Mesodermal cell (in vitro differentiated cells): ENCODE measurements at regions not wholly inside any gene's neighbourhood (a gene's known extent, or its start where the extent isn't known, plus 50 kb on each side); places are given as distances from the start of the nearest gene placed in this dataset.
"Not testable (repeated sequence)": the region's sequence is repeated elsewhere in the genome, so short reads cannot be mapped to it uniquely, and the experiment has no call there.

Experiments used
- H3K27ac ChIP-seq: 2 replicates; pipeline ENCODE4 v1.7.0; 2013; ENCODE audit warnings: mild to moderate bottlenecking, low read depth, low read length, moderate library complexity; ENCODE audit not compliant: severe bottlenecking
- H3K36me3 ChIP-seq: 2 replicates; pipeline ENCODE4 v1.7.1; 2013; ENCODE audit warnings: mild to moderate bottlenecking, low read length, moderate library complexity; ENCODE audit not compliant: control insufficient read depth, insufficient read depth
- H3K4me1 ChIP-seq: one replicate; pipeline ENCODE4 v1.7.1; 2013; ENCODE audit warnings: mild to moderate bottlenecking, low read length; ENCODE audit not compliant: insufficient read depth, control insufficient read depth, poor library complexity, severe bottlenecking
- H3K4me3 ChIP-seq: 2 replicates; pipeline ENCODE4 v1.7.0; 2013; ENCODE audit warnings: low read length, control low read depth, mild to moderate bottlenecking; ENCODE audit not compliant: insufficient read depth, poor library complexity, severe bottlenecking; ENCODE audit errors: extremely low read depth
- H3K9me3 ChIP-seq: 2 replicates; pipeline ENCODE4 v1.7.1; 2013; ENCODE audit warnings: mild to moderate bottlenecking, low read length, moderate library complexity; ENCODE audit not compliant: control insufficient read depth
- WGBS, 2 experiments: methylation state at CpG; one replicate each; pipeline ENCODE4 v1.1.5; 2013; ENCODE audit warnings: missing lambda C conversion rate in 2 of 2; ENCODE audit not compliant: insufficient coverage in 2 of 2; 5-methylcytosine and 5-hydroxymethylcytosine counted together

DNA sequence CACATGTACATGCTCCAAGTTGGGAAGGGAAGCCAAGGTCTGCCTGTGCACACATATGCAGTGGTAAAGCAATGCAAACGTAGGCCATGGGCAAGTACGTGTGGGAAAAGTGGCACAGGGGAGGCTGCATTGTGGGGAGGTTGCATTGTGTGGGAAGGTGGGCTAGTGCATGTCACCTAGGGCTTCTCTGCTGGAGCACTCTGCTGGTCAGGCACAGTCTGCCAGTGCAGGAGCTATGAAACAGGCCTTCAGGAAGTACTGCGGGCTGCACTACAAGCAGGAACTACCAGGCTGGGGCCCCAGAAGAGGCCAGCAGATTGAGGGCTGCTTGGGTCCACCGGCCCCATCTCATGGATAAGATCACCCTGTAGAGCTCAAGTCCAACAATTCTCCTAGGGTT, 1694.6 kb upstream of the CDH6 start:
- Histone ChIP-seq H3K9me3 (no peaks in the 10 kb centered on the region), H3K4me3 (no peak overlapping the region), H3K27ac (no peak overlapping the region), H3K4me1 (no peaks in the 10 kb centered on the region), H3K36me3 (no peaks in the 10 kb centered on the region)
- WGBS, 2 experiments = 95 to 100% methylated on average over 3 of the region's 4 CpGs

DNA sequence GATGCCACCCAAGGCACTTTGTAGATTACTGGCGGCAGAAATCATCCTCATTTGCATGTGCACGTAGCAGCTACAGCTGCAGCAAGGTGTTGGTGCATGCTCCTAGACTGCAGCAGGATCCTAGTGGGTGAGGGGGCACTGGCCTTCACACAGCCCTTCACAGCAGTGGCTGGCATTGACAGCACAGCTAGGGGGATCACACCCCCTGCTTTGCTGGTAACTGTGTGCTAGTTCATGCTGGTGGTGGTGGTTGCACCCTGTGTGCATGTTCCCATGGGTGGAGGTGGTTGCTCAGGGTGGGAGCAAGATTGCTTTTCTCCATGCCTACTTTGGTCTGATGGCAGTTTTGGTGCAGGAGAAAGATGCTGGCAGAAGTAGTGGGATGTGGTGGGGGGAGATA, 1695.1 kb upstream of the CDH6 start:
- no peak overlapping the region for H3K4me3 ChIP-seq
- WGBS, 2 experiments = 93 to 94% methylated on average over 2 of the region's 2 CpGs
- no peaks in the 10 kb centered on the region for H3K4me1 ChIP-seq
- H3K27ac ChIP-seq = no peak overlapping the region
- no peaks in the 10 kb centered on the region for H3K36me3 ChIP-seq
- no peaks in the 10 kb centered on the region for H3K9me3 ChIP-seq

DNA sequence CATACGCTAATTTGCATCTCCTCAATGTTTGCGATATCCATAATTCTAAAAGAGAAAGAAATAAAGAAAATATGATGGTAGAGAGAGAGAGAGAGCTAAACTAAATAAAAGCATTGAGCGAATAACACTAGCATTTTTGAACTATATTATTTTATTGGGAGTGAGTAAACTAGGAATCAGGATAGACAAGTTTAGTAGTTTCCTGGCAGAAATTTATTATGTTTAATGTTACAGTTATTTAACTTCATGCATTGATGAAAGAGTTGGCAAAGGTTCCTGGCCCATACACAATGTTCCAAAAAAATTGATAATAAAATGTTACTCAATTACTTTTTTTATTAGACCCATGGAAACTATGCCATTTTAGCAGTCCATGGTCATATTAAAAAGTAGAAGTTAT, 1708.2 kb upstream of the CDH6 start:
- Histone ChIP-seq H3K4me1 (no peaks in the 10 kb centered on the region), H3K36me3 (no peaks in the 10 kb centered on the region), H3K27ac (no peak overlapping the region), H3K9me3 (no peaks in the 10 kb centered on the region), H3K4me3 (no peak overlapping the region)
- WGBS, 2 experiments = 100% methylated on average over 1 of the region's 3 CpGs; no CpG with 5 or more reads in 1 of the 2 experiments

DNA sequence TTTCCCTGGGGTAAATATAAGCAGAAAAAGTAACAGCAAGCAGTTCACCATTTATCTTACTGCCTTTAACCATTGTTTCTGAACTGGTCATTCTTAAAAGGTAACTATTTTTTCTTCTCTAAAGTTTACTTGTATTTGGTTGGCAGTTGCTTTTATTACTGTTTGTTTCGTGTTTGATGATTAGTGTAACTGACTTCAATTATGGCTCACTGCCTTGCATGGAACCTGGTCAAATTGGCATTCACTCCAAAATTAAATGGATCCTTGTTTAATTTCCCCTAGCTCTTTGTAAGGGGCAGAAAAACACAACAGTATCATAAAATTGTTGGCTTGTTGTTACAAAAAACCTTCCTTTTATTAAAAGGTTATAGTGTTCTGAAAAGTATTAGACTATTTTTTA, 1723.9 kb upstream of the CDH6 start:
- Histone ChIP-seq H3K27ac (no peak overlapping the region), H3K36me3 (no peaks in the 10 kb centered on the region), H3K9me3 (no peaks in the 10 kb centered on the region), H3K4me3 (no peak overlapping the region), H3K4me1 (no peaks in the 10 kb centered on the region)
- no CpG with 5 or more reads among the region's 1 CpG for WGBS, 2 experiments

DNA sequence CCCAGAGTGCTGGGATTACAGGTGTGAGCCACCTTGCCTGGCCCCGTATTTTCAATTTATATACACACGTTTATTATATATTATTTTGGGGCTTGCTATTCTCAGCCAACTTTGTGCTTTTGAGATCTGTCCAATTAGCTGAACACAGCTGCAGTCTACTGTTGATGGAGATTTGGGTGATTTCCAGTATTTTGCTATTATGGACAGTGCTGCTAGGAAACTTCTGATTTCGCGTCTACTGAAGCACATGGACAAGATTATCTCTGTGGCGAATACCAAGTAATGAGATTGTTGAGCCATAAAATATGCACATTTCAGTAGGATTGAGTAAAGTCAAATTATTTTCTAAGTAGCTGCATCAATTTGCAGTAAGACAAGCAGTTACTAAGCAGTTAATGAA, 1731.2 kb upstream of the CDH6 start:
- Histone ChIP-seq H3K4me1 (no peaks in the 10 kb centered on the region), H3K36me3 (no peaks in the 10 kb centered on the region), H3K27ac (no peak overlapping the region), H3K4me3 (no peak overlapping the region), H3K9me3 (no peaks in the 10 kb centered on the region)
- WGBS, 2 experiments = 100% methylated on average over 3 of the region's 5 CpGs; no CpG with 5 or more reads in 1 of the 2 experiments

DNA sequence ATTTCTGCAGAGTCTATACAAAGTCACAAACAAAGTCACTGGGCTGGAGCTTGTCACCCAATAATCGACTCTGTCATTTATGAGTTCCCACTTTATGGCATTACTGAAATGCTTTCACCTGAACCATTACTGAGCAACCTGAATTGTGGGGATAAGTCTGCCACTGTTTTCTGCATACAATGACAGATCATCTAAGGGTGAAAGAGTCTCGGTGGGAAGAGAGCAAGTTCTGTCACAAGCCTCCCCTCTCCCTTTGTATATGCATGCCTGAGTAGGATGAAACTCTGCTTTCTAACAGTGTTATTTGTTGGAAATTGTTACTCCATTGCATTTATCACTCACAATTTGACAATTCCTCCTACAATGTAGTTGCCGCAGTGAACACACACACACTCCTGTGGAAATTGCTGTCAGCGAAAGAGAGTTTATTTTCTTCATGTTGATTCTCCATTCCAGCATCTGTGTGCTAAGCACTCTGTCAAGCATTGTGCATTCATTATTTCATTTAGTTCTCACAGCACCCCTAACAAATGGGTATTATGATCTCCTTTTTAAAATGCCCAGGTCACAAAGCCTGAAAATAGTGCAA, 1732.4 kb upstream of the CDH6 start:
- no peak overlapping the region for H3K27ac ChIP-seq
- no peak overlapping the region for H3K4me3 ChIP-seq
- WGBS, 2 experiments = 95 to 97% methylated on average over 2 to 3 of the region's 4 CpGs

DNA sequence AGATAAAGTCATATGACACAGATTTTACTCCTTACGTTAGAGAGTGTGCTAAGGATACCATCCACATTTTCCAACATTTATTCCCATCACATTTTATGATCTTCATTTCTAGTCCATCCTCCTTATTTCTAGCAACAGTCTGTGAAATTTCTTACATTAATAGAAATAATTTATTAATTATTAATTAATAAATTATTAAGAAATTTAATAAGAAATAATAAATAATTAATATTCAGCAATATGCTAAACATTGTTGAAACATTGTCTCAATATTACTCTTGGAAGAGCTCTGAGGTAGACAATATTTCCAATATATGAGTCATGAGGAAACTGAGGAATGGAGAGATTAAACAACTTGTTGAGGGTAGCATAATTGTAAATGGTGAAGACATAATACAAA, 1742.5 kb upstream of the CDH6 start:
- no CpG with 5 or more reads among the region's 1 CpG for WGBS, 2 experiments

More for the DNA sequence above, 1732.4 kb upstream of the CDH6 start:
- Histone ChIP-seq H3K4me1 (no peaks in the 10 kb centered on the region), H3K9me3 (no peaks in the 10 kb centered on the region), H3K36me3 (no peaks in the 10 kb centered on the region)

DNA sequence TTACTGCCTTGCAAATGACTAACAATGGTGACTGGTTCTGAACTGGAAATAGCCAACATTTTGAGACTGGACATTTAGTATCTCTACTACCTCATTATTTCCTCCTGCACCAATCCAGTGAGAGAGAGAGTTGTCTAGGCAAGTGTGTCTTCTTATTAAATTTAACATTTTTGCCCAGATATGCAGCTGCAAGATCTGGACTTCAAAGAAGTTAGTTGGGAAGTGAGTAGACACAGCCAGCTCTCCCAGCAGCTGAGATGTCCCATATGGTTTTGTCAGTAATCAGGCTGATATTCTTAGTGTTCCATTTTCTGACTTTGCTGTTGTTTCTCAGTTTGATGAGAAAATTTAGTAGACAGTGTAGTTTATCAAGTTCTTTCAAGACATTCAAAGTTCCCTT, 1778.8 kb upstream of the CDH6 start:
- no peak overlapping the region for H3K4me3 ChIP-seq
- no peaks in the 10 kb centered on the region for H3K36me3 ChIP-seq
- H3K9me3 ChIP-seq = no peaks in the 10 kb centered on the region
- no peaks in the 10 kb centered on the region for H3K4me1 ChIP-seq
- no peak overlapping the region for H3K27ac ChIP-seq

More for the DNA sequence above, 1742.5 kb upstream of the CDH6 start:
- not testable (repeated sequence) for H3K4me1 ChIP-seq, H3K4me3 ChIP-seq, H3K9me3 ChIP-seq, H3K27ac ChIP-seq, H3K36me3 ChIP-seq

DNA sequence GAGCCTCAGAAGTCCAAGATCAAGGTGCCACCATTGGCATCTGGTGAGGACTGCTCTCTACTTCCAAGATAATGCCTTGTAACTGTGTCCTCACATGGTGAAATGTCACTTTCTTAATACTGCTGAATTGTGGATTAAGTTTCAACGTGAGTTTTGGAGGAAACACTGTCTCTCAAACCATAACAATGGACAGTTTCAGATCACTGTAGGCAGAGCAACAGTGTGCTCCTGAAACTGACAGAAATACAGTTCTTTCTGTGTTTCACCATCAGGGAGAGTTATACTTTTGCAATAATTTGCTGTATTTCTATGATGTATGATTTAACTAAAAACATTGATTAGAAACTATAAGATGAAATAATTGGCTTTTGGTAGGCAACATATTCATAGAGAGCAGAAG, 1780.5 kb upstream of the CDH6 start:
- no peaks in the 10 kb centered on the region for H3K4me1 ChIP-seq
- no peak overlapping the region for H3K27ac ChIP-seq
- no peaks in the 10 kb centered on the region for H3K36me3 ChIP-seq
- no peak overlapping the region for H3K4me3 ChIP-seq
- no peaks in the 10 kb centered on the region for H3K9me3 ChIP-seq
- WGBS, 2 experiments = 80 to 86% methylated on average over 1 of the region's 1 CpG

DNA sequence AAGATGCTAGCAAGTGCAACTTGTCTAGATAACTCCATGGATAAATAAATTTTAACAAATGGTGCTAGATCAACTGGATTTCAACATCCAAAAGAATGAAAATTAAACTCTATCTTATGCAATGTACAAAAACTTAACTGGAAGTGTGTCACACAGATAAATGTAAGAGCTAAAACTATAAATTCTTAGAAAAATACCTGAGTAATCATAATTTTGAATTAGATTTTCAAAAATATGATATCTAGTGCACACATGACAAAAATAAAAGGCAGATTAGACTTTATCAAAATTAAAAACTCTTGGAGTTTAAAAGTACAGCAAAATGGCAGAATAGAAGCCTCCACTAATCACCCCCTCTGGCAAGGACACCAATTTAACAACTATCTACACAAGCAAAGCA, 1791.2 kb upstream of the CDH6 start:
- Histone ChIP-seq H3K36me3 (no peaks in the 10 kb centered on the region), H3K9me3 (no peaks in the 10 kb centered on the region), H3K4me1 (no peaks in the 10 kb centered on the region), H3K27ac (no peak overlapping the region), H3K4me3 (no peak overlapping the region)

DNA sequence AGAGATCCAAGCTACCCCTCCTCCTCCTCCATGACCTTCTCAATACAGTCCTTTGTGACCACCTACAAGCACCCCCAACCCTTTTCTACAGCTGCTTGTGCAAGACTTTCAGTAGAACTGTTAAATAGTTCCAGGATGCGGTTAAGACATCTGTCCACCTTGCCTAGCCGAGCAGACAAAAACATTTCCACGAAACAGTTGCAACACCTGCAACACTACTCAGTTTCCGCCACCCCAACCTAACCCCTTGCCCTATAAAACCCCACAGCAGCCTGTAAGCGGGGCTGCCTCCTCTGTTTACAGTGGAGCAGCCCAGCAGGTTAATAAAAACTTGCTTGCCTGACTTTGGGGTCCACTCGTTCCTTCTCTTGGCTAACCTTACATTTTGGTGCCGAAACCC, 1803.5 kb upstream of the CDH6 start:
- 93 to 95% methylated on average over 7 of the region's 7 CpGs for WGBS, 2 experiments
- Histone ChIP-seq H3K4me3 (no peak overlapping the region), H3K36me3 (no peaks in the 10 kb centered on the region), H3K9me3 (no peaks in the 10 kb centered on the region), H3K4me1 (no peaks in the 10 kb centered on the region), H3K27ac (no peak overlapping the region)
